Stomach (tissue), 8 donors: ENCODE measurements at regions not wholly inside any gene's neighbourhood (a gene's known extent, or its start where the extent isn't known, plus 50 kb on each side); places are given as distances from the start of the nearest gene placed in this dataset.

Experiments
- DNase-seq, 2 donors: peaks; one replicate each; pipeline versions ENCODE4 v3.0.0 to v3.0.0-alpha.2; 2013 to 2019
- H3K27ac ChIP-seq, 5 donors: fragments of 200-600 bp in 4 of 5; sonication (generic) in 4 of 5; one replicate each; pipeline ENCODE4 v1.5.1; 2013 to 2019; ENCODE audit warnings: mild to moderate bottlenecking in 1 of 5, moderate library complexity in 1 of 5
- H3K27me3 ChIP-seq, 3 donors: fragments of 200-600 bp; sonication (generic); one replicate each; pipeline ENCODE4 v1.5.1; 2017 to 2019; ENCODE audit warnings: mixed run types in 1 of 3
- H3K36me3 ChIP-seq, 4 donors: fragments of 200-600 bp; sonication (generic); 1 replicate in 3 of 4; 2 replicates in 1 of 4; pipeline ENCODE4 v1.5.1; 2016 to 2019
- H3K4me1 ChIP-seq, 4 donors: fragments of 200-600 bp; sonication (generic); one replicate each; pipeline ENCODE4 v1.5.1; 2016 to 2019
- H3K4me3 ChIP-seq, 4 donors: fragments of 200-600 bp; sonication (generic) in 3 of 4; one replicate each; pipeline ENCODE4 v1.5.1; 2016 to 2019; ENCODE audit warnings: mild to moderate bottlenecking in 1 of 4
- H3K9me3 ChIP-seq, 4 donors: fragments of 200-600 bp; sonication (generic); one replicate each; pipeline ENCODE4 v1.5.1; 2016 to 2019
- CTCF ChIP-seq, 7 experiments: fragments of 450-650 bp in 4 of 7; fragments of 200-600 bp in 3 of 7; sonication (generic) in 3 of 7; IDR thresholded peaks; one replicate each; pipeline ENCODE4 v1.5.1; 2016 to 2019; ENCODE audit warnings: antibody characterized with exemption in 7 of 7, control low read depth in 2 of 7, mild to moderate bottlenecking in 1 of 7
- EP300 ChIP-seq: sonication (generic); formaldehyde crosslinking; IDR thresholded peaks from one replicate; pipeline ENCODE4 v1.6.1; 2017; ENCODE audit warnings: antibody characterized with exemption
- POLR2A ChIP-seq, 4 donors: fragments of 450-650 bp; IDR thresholded peaks; one replicate each; pipeline ENCODE4 v1.6.1; 2016; ENCODE audit warnings: antibody characterized with exemption in 4 of 4, control low read depth in 2 of 4, mild to moderate bottlenecking in 1 of 4, moderate library complexity in 1 of 4
- POLR2AphosphoS5 ChIP-seq, 3 donors: sonication (generic); formaldehyde crosslinking; IDR thresholded peaks; one replicate each; pipeline ENCODE4 v1.6.1; 2016; ENCODE audit warnings: antibody characterized with exemption in 3 of 3
- WGBS, 5 donors: extraction: QIAGEN DNeasy Blood & Tissue Kit in 3 of 5; methylation state at CpG; one replicate each; pipeline versions ENCODE4 v1.1.5 to v1.1.7; 2013 to 2018; 5-methylcytosine and 5-hydroxymethylcytosine counted together
- intact Hi-C: fragments of 100-400 bp; cut with DNase I; formaldehyde crosslinking; loops from one replicate; pipeline ENCODE4 v1.15.1; 2023; ENCODE audit warnings: low total_unique reads
- donor health status: healthy with polysubstance abuse.
- donor health status: Bipolar disorder and iron deficiency.
- donor health status: healthy.

GRCh38 chr6:40685862-40686261 lies 98.7 kb upstream of the LRFN2 start:
- peaks cover 0 to 7% (median 7%) of the 10 kb centered on the region in 4 donors for H3K4me1 ChIP-seq
- no peaks in the 10 kb centered on the region for H3K36me3 ChIP-seq
- DNase-seq, result peak in 1 of 2 donors; percentile 55
- H3K27me3 ChIP-seq, result no peaks in the 10 kb centered on the region
- H3K27ac ChIP-seq, result no peak overlapping the region
- H3K4me3 ChIP-seq, result no peak overlapping the region
- H3K9me3 ChIP-seq, result peaks cover 7 to 13% (median 8%) of the 10 kb centered on the region in 4 donors
- TF ChIP-seq CTCF (IDR thresholded peaks at IDR 0.05), result no peak
- TF ChIP-seq POLR2AphosphoS5 (IDR thresholded peaks at IDR 0.05), result peak in 1 of 3 donors; percentile 45
- 16 to 28% (median 18%) methylated on average over 6 of the region's 6 CpGs for WGBS, 5 donors
- intact Hi-C loops, result no loop called here

GRCh38 chr6:40681622-40682021 lies 94.5 kb upstream of the LRFN2 start:
- 75 to 91% (median 84%) methylated on average over 3 of the region's 3 CpGs for WGBS, 5 donors
- DNase-seq, result no peak
- Histone ChIP-seq H3K4me1 (peaks cover 0 to 7% (median 0%) of the 10 kb centered on the region in 4 donors), H3K27me3 (no peaks in the 10 kb centered on the region), H3K4me3 (no peak overlapping the region), H3K9me3 (peaks cover 7 to 24% (median 21%) of the 10 kb centered on the region in 4 donors), H3K36me3 (no peaks in the 10 kb centered on the region), H3K27ac (no peak overlapping the region)
- intact Hi-C loops, result no loop called here
- TF ChIP-seq CTCF (IDR thresholded peaks at IDR 0.05) (no peak), POLR2A (IDR thresholded peaks at IDR 0.05) (no peak), POLR2AphosphoS5 (IDR thresholded peaks at IDR 0.05) (no peak), EP300 (no peak)

GRCh38 chr6:40678941-40679340 lies 91.8 kb upstream of the LRFN2 start:
- 84 to 91% (median 86%) methylated on average over 6 of the region's 6 CpGs for WGBS, 5 donors
- no peak overlapping the region for H3K4me3 ChIP-seq
- no peaks in the 10 kb centered on the region for H3K36me3 ChIP-seq
- peaks cover 0 to 15% (median 11%) of the 10 kb centered on the region in 4 donors for H3K9me3 ChIP-seq
- DNase-seq, result no peak
- intact Hi-C loops, result no loop called here
- H3K27ac ChIP-seq, result no peak overlapping the region
- no peaks in the 10 kb centered on the region for H3K27me3 ChIP-seq
- H3K4me1 ChIP-seq, result no peaks in the 10 kb centered on the region
- no peak for TF ChIP-seq EP300
- no peak for TF ChIP-seq POLR2A (IDR thresholded peaks at IDR 0.05)
- TF ChIP-seq CTCF (IDR thresholded peaks at IDR 0.05), result no peak
- TF ChIP-seq POLR2AphosphoS5 (IDR thresholded peaks at IDR 0.05), result no peak

- Histone ChIP-seq H3K4me1 (no peaks in the 10 kb centered on the region), H3K27me3 (no peaks in the 10 kb centered on the region), H3K4me3 (no peak overlapping the region), H3K9me3 (peaks cover 0 to 16% (median 11%) of the 10 kb centered on the region in 4 donors), H3K36me3 (no peaks in the 10 kb centered on the region), H3K27ac (no peak overlapping the region)
- intact Hi-C loops, result no loop called here
- no peak for DNase-seq
- WGBS, 5 donors, result 71 to 91% (median 83%) methylated on average over 8 of the region's 8 CpGs
- TF ChIP-seq CTCF (IDR thresholded peaks at IDR 0.05) (no peak), POLR2AphosphoS5 (IDR thresholded peaks at IDR 0.05) (no peak), EP300 (no peak), POLR2A (IDR thresholded peaks at IDR 0.05) (no peak)
Observed at GRCh38 chr6:40674170-40674569, 87.0 kb upstream of the LRFN2 start.
